HAP-1 (cell line): ENCODE measurements at regions not wholly inside any gene's neighbourhood (a gene's known extent, or its start where the extent isn't known, plus 50 kb on each side); places are given as distances from the start of the nearest gene placed in this dataset.
A peak's percentile ranks its signal among the peaks of the same experiment; 100 is the strongest.
"Not testable (repeated sequence)": the region's sequence is repeated elsewhere in the genome, so short reads cannot be mapped to it uniquely, and the experiment has no call there.

Source experiments
- DNase-seq, 2 experiments: peaks; one replicate each; pipeline ENCODE4 v3.0.0-alpha.2; 2016 to 2020; ENCODE audit warnings: low spot score in 2 of 2
- H3K27me3 ChIP-seq: fragments of 250-450 bp; sonication (Bioruptor Pico); 2 replicates; pipeline ENCODE4 v1.5.1; 2020; ENCODE audit warnings: low read depth, mild to moderate bottlenecking, moderate library complexity
- H3K36me3 ChIP-seq: fragments of 250-450 bp; sonication (Bioruptor Pico); replicated peaks from 2 replicates; pipeline ENCODE4 v1.5.1; 2020; ENCODE audit warnings: mild to moderate bottlenecking
- H3K4me1 ChIP-seq: fragments of 250-450 bp; sonication (Bioruptor Pico); 2 replicates; pipeline ENCODE4 v1.5.1; 2020; ENCODE audit warnings: mild to moderate bottlenecking
- H3K4me3 ChIP-seq: fragments of 250-450 bp; sonication (Bioruptor Pico); 2 replicates; pipeline ENCODE4 v1.5.1; 2020; ENCODE audit warnings: mild to moderate bottlenecking, moderate library complexity
- H3K9me3 ChIP-seq: fragments of 250-450 bp; sonication (Bioruptor Pico); 2 replicates; pipeline ENCODE4 v1.5.1; 2020; ENCODE audit warnings: mild to moderate bottlenecking, moderate library complexity
- in situ Hi-C: fragments of 300-500 bp; cut with MboI; formaldehyde crosslinking; loops from 3 replicates; pipeline ENCODE4 v1.14.3; 2020; ENCODE audit warnings: low sequenced_read_pairs, inconsistent platforms, mixed read lengths

- H3K36me3 ChIP-seq: no peaks in the 10 kb centered on the region
- in situ Hi-C loops: no loop called here
- H3K4me3 ChIP-seq: no peak overlapping the region
- no peak for DNase-seq
- H3K27me3 ChIP-seq: no peaks in the 10 kb centered on the region
- no peaks in the 10 kb centered on the region for H3K4me1 ChIP-seq
- no peaks in the 10 kb centered on the region for H3K9me3 ChIP-seq
Measured at GRCh38 chr15:69565066-69565655, 112.5 kb downstream of the RPLP1 start.

DNA sequence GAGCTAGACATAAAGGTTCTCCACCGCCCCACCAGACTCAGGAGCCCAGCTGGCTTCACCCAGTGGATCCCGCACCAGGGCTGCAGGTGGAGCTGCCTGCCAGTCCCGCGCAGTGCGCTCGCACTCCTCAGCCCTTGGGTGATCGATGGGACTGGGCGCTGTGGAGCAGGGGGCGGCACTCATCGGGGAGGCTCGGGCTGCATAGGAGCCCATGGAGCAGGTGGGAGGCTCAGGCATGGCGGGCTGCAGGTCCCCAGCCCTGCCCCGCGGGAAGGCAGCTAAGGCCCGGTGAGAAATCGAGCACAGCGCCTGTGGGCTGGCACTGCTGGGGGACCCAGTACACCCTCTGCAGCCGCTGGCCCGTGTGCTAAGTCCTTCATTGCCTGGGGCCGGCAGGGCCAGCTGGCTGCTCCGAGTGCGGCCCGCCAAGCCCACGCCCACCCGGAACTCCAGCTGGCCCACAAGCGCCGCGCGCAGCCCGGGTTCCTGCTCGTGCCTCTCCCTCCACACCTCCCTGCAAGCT, 114.7 kb downstream of the RPLP1 start:
- H3K27me3 ChIP-seq, in situ Hi-C loops, DNase-seq, H3K4me3 ChIP-seq, H3K36me3 ChIP-seq, H3K9me3 ChIP-seq, H3K4me1 ChIP-seq: not testable (repeated sequence)

GRCh38 chr15:69568173-69569009, 115.8 kb downstream of the RPLP1 start:
- no peak overlapping the region for H3K4me3 ChIP-seq
- no peak for DNase-seq
- H3K36me3 ChIP-seq: no peaks in the 10 kb centered on the region

GRCh38 chr15:69570454-69570853, 117.8 kb downstream of the RPLP1 start:
- no peak overlapping the region for H3K4me3 ChIP-seq
- no peaks in the 10 kb centered on the region for H3K4me1 ChIP-seq
- DNase-seq: no peak
- in situ Hi-C loops: no loop called here
- H3K36me3 ChIP-seq: no peaks in the 10 kb centered on the region
- no peaks in the 10 kb centered on the region for H3K27me3 ChIP-seq
- H3K9me3 ChIP-seq: no peaks in the 10 kb centered on the region

More at GRCh38 chr15:69568173-69569009, 115.8 kb downstream of the RPLP1 start:
- Histone ChIP-seq H3K4me1 (no peaks in the 10 kb centered on the region), H3K27me3 (no peaks in the 10 kb centered on the region), H3K9me3 (no peaks in the 10 kb centered on the region)
- in situ Hi-C loops: no loop called here

DNA sequence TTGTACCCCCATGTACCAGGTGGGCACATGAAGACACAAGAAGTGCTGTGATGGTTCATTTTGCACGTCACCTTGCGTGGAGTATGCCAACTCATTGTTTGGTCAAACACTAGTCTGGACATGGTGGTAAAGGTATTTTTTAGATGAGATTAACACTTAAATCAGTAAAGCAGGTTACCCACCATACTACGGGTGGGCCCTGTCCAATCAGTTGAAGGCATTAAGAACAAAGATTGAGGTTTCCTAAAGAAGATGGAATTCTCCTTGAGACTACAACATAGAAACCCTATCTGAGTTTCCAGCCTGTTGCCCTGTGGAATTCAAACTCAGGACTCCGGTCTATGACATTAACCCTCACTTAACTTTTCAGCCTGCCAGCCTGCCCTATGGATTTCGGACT, 118.4 kb downstream of the RPLP1 start:
- no peak overlapping the region for H3K4me3 ChIP-seq
- H3K36me3 ChIP-seq: no peaks in the 10 kb centered on the region
- H3K4me1 ChIP-seq: no peaks in the 10 kb centered on the region
- no peaks in the 10 kb centered on the region for H3K9me3 ChIP-seq
- in situ Hi-C loops: no loop called here
- DNase-seq: no peak
- no peaks in the 10 kb centered on the region for H3K27me3 ChIP-seq

- H3K4me1 ChIP-seq, in situ Hi-C loops, DNase-seq, H3K27me3 ChIP-seq, H3K4me3 ChIP-seq, H3K36me3 ChIP-seq, H3K9me3 ChIP-seq: not testable (repeated sequence)
Measured at GRCh38 chr15:69573278-69573677, 120.7 kb downstream of the RPLP1 start.

- no peaks in the 10 kb centered on the region for H3K4me1 ChIP-seq
- H3K36me3 ChIP-seq: no peaks in the 10 kb centered on the region
- DNase-seq: no peak
- no peak overlapping the region for H3K4me3 ChIP-seq
- no peaks in the 10 kb centered on the region for H3K9me3 ChIP-seq
- no peaks in the 10 kb centered on the region for H3K27me3 ChIP-seq
- in situ Hi-C loops: no loop called here
Measured at GRCh38 chr15:69573815-69574475, 121.3 kb downstream of the RPLP1 start.

DNA sequence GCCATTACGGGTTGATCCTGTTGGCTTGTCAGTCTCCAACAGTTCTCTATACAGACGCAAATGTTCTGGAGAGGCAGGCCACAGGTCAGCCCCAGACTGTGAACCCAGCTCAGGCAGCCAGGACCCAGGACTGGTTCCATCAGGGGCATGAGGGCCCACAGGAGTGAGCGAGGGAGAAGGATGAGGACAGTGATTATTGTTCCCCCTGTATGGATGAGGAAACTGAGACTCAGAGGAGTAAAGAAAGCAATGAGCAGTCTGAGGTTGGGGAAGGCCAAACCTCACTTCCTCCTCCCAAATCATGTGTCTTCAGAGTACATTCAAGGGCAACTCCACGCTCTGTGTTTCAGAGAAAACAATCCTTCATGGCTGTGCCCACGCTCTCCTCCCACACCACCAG, 121.9 kb downstream of the RPLP1 start:
- in situ Hi-C loops: no loop called here
- H3K36me3 ChIP-seq: no peaks in the 10 kb centered on the region
- H3K4me1 ChIP-seq: no peaks in the 10 kb centered on the region
- no peak for DNase-seq
- H3K4me3 ChIP-seq: no peak overlapping the region
- H3K9me3 ChIP-seq: no peaks in the 10 kb centered on the region
- H3K27me3 ChIP-seq: no peaks in the 10 kb centered on the region

DNA sequence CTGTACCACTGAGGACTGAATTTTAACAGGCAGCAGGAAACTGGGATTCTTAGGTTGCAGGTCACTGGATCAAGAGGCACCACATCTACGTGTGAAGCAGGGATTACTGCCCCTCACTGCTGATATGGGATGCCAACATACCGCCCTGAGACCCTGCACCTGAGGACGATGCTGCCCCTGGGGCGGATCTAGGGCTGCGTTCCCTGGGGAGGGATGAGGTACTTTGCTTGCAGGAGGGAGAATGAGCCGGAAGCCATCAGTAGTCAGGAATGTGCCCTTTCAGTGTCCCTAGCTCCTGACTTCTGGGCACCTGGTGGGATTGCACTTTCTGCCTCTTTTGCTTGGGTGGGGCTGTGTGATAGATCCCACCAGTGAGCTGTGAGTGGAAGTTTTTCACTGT, 122.8 kb downstream of the RPLP1 start:
- in situ Hi-C loops: no loop called here
- Histone ChIP-seq H3K4me1 (no peaks in the 10 kb centered on the region), H3K9me3 (no peaks in the 10 kb centered on the region)

DNA sequence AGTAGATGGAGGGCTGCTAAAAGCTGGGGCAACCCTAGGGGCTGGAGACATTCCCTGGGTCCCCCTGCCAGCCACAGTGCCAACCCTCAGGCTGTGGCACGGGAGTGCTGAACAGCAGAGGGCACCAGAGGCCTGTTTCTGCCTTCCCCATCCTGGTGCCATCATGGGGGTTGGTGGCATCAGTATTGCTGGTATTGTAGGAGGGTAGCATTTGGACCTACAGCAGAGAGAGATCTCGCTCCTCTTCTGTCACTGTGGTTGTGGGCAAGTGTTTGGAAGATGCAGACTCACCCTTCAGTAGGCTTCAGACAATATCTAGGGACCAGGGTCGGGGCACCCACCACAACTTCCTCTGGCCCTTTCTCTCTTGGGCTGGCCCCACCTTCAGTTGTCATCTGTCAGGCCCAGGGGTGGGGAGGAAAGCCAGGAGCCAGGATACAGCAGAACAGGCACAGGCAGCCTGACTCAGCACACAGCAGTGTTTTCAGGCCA, 123.5 kb downstream of the RPLP1 start:
- Histone ChIP-seq H3K27me3 (no peaks in the 10 kb centered on the region), H3K4me1 (no peaks in the 10 kb centered on the region), H3K9me3 (no peaks in the 10 kb centered on the region), H3K36me3 (no peaks in the 10 kb centered on the region), H3K4me3 (no peak overlapping the region)
- in situ Hi-C loops: no loop called here
- peak in 1 of 2 experiments; percentile 57 for DNase-seq

More for the DNA sequence above, 122.8 kb downstream of the RPLP1 start:
- Histone ChIP-seq H3K4me3 (no peak overlapping the region), H3K36me3 (no peaks in the 10 kb centered on the region), H3K27me3 (no peaks in the 10 kb centered on the region)
- no peak for DNase-seq

DNA sequence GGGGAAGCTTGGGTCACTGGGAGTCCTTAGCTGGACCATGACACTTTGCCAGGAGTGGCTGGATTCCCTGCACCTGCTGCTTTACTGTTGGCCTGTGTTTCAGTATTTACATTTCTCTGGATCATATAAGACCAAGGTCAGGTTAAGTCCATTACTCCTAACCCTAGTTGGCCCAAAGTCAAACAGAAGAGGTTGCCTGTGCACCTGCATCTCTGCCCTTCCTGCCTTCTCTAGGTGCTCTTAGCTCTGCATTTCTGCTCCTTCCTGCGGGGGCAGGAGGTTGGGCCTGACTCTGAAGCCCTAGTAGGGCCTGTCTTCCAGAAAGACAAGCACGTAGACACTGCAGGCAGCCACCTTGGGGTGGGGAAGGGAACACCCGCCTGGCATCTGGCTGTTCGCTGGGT, 124.3 kb downstream of the RPLP1 start:
- Histone ChIP-seq H3K4me1 (no peaks in the 10 kb centered on the region), H3K4me3 (no peak overlapping the region), H3K27me3 (no peaks in the 10 kb centered on the region), H3K36me3 (no peaks in the 10 kb centered on the region), H3K9me3 (peaks cover 2% of the 10 kb centered on the region)
- in situ Hi-C loops: no loop called here
- DNase-seq: no peak

DNA sequence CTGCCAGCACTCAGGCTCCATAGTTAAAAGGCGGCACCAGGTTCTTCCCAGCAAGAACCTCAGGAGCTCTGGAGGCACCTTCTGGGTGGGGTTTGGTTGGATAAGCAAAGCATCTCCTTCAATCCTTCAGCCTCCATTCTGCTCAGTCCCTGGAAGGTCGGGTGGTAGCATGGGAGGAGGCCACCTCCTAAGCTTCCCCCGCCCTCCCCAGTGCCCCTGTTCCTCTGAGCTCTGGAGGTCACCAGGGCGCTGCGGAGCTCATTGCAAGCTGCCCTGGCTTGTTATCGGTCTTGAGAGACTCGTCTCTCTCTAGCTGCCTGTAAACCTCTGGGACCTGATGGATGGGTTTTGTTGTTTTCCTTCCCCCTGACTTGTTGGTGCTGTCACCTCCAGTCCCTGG, 124.8 kb downstream of the RPLP1 start:
- H3K4me1 ChIP-seq: no peaks in the 10 kb centered on the region
- H3K4me3 ChIP-seq: no peak overlapping the region
- in situ Hi-C loops: no loop called here
- no peaks in the 10 kb centered on the region for H3K36me3 ChIP-seq
- H3K27me3 ChIP-seq: no peaks in the 10 kb centered on the region
- no peak for DNase-seq
- H3K9me3 ChIP-seq: peaks cover 3% of the 10 kb centered on the region

- Histone ChIP-seq H3K36me3 (no peaks in the 10 kb centered on the region), H3K4me3 (no peak overlapping the region), H3K9me3 (peaks cover 3% of the 10 kb centered on the region), H3K4me1 (peaks cover 4% of the 10 kb centered on the region; the same call in 1 of the 2 replicates), H3K27me3 (no peaks in the 10 kb centered on the region)
- DNase-seq: no peak
- in situ Hi-C loops: no loop called here
Measured at GRCh38 chr15:69578252-69578651, 125.6 kb downstream of the RPLP1 start.
